ENCODE measurements at regions not wholly inside any gene's neighbourhood (a gene's known extent, or its start where the extent isn't known, plus 50 kb on each side); places are given as distances from the start of the nearest gene placed in this dataset.

- DNase-seq (ENCODE audit: low read depth): no peak
Observed at GRCh38 chr17:79169861-79170260, 95.2 kb downstream of the ENGASE start.

GRCh38 chr17:79169366-79169765, 94.7 kb downstream of the ENGASE start:
- no peak for DNase-seq (ENCODE audit: low read depth)

GRCh38 chr17:79168486-79169055, 93.9 kb downstream of the ENGASE start:
- no peak for DNase-seq (ENCODE audit: low read depth)

GRCh38 chr17:79167486-79167885, 92.9 kb downstream of the ENGASE start:
- DNase-seq (ENCODE audit: low read depth): no peak

- no peak for DNase-seq (ENCODE audit: low read depth)
Observed at GRCh38 chr17:79165756-79166473, 91.3 kb downstream of the ENGASE start.

GRCh38 chr17:79164913-79165695, 90.5 kb downstream of the ENGASE start:
- no peak for DNase-seq (ENCODE audit: low read depth)

GRCh38 chr17:79164408-79164807, 89.8 kb downstream of the ENGASE start:
- DNase-seq (ENCODE audit: low read depth): no peak

GRCh38 chr17:79163071-79163470, 88.4 kb downstream of the ENGASE start:
- DNase-seq (ENCODE audit: low read depth): no peak

- no peak for DNase-seq (ENCODE audit: low read depth)
Observed at GRCh38 chr17:79162012-79162963, 87.7 kb downstream of the ENGASE start.

GRCh38 chr17:79160980-79161636, 86.5 kb downstream of the ENGASE start:
- DNase-seq (ENCODE audit: low read depth): peak; percentile 8

GRCh38 chr17:79159926-79160325, 85.3 kb downstream of the ENGASE start:
- no peak for DNase-seq (ENCODE audit: low read depth)

GRCh38 chr17:79159471-79159870, 84.8 kb downstream of the ENGASE start:
- no peak for DNase-seq (ENCODE audit: low read depth)

- no peak for DNase-seq (ENCODE audit: low read depth)
Observed at GRCh38 chr17:79156463-79157095, 82.0 kb downstream of the ENGASE start.

- DNase-seq (ENCODE audit: low read depth): no peak
Observed at GRCh38 chr17:79155701-79156100, 81.1 kb downstream of the ENGASE start.

GRCh38 chr17:79154951-79155585, 80.4 kb downstream of the ENGASE start:
- DNase-seq (ENCODE audit: low read depth): no peak

GRCh38 chr17:79154446-79154845, 79.8 kb downstream of the ENGASE start:
- DNase-seq (ENCODE audit: low read depth): no peak

- DNase-seq (ENCODE audit: low read depth): no peak
Observed at GRCh38 chr17:79153367-79154130, 78.9 kb downstream of the ENGASE start.

- no peak for DNase-seq (ENCODE audit: low read depth)
Observed at GRCh38 chr17:79152636-79153035, 78.0 kb downstream of the ENGASE start.

- no peak for DNase-seq (ENCODE audit: low read depth)
Observed at GRCh38 chr17:79152110-79152509, 77.5 kb downstream of the ENGASE start.

- no peak for DNase-seq (ENCODE audit: low read depth)
Observed at GRCh38 chr17:79150799-79151198, 76.2 kb downstream of the ENGASE start.

All from EH (cell line).